ENCODE measurements at regions not wholly inside any gene's neighbourhood (a gene's known extent, or its start where the extent isn't known, plus 50 kb on each side); places are given as distances from the start of the nearest gene placed in this dataset.

DNA sequence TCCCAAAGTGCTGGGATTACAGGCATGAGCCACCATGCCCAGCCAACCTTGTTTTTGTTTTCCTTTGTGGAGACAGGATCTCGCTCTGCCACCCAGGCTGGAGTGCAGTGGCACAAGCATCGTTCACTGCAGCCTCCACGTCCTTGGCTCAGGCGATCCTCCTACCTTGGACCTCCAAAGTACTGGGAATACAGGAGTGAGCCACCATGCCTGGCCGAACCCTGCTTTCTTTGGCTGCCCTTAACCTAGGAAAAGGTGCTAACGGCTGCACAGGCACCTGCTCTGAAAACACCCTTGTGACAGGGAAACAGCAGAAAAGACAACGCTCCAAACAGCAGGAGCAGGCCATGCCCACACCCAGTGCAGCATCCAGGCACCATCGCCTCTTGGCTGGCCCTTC lies 71.9 kb downstream of the OAT start:
- peak in 1 of 2 experiments; percentile 14 for DNase-seq
- Histone ChIP-seq H3K9me3 (no peaks in the 10 kb centered on the region), H3K27me3 (replicated peaks; ENCODE audit: control insufficient read depth, insufficient read depth, low read length) (no peaks in the 10 kb centered on the region; the same call in none of the 2 replicates), H3K36me3 (ENCODE audit: control insufficient read depth, insufficient read depth, low read length) (no peaks in the 10 kb centered on the region), H3K4me1 (no peaks in the 10 kb centered on the region), H3K4me3 (ENCODE audit: low read depth, low read length) (no peak overlapping the region)
- Mint-ChIP-seq H3K4me1 (ENCODE audit: low read depth, unreplicated experiment) (no peaks in the 10 kb centered on the region), H3K27ac (ENCODE audit: unreplicated experiment) (no peak overlapping the region), H3K9me3 (ENCODE audit: unreplicated experiment) (no peaks in the 10 kb centered on the region), H3K4me3 (ENCODE audit: unreplicated experiment) (no peak overlapping the region), H3K36me3 (ENCODE audit: insufficient read depth, unreplicated experiment) (no peaks in the 10 kb centered on the region), H3K27me3 (ENCODE audit: insufficient read depth, unreplicated experiment) (no peaks in the 10 kb centered on the region)
- no TSS peak for BruUV-seq (replicated peaks)
- intact Hi-C loops (cut with micrococcal nuclease; ENCODE audit: unreplicated experiment): no loop called here
- TF ChIP-seq, protein P1, sequence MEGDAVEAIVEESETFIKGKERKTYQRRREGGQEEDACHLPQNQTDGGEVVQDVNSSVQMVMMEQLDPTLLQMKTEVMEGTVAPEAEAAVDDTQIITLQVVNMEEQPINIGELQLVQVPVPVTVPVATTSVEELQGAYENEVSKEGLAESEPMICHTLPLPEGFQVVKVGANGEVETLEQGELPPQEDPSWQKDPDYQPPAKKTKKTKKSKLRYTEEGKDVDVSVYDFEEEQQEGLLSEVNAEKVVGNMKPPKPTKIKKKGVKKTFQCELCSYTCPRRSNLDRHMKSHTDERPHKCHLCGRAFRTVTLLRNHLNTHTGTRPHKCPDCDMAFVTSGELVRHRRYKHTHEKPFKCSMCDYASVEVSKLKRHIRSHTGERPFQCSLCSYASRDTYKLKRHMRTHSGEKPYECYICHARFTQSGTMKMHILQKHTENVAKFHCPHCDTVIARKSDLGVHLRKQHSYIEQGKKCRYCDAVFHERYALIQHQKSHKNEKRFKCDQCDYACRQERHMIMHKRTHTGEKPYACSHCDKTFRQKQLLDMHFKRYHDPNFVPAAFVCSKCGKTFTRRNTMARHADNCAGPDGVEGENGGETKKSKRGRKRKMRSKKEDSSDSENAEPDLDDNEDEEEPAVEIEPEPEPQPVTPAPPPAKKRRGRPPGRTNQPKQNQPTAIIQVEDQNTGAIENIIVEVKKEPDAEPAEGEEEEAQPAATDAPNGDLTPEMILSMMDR (IDR thresholded peaks at IDR 0.05; ENCODE audit: insufficient read depth in 1 of 2, low read depth in 1 of 2, low read length in 1 of 2, severe bottlenecking in 1 of 2, unreplicated experiment in 1 of 2): no peak
- CTCF ChIA-PET: no interaction called here
- POLR2A ChIA-PET: no interaction called here

DNA sequence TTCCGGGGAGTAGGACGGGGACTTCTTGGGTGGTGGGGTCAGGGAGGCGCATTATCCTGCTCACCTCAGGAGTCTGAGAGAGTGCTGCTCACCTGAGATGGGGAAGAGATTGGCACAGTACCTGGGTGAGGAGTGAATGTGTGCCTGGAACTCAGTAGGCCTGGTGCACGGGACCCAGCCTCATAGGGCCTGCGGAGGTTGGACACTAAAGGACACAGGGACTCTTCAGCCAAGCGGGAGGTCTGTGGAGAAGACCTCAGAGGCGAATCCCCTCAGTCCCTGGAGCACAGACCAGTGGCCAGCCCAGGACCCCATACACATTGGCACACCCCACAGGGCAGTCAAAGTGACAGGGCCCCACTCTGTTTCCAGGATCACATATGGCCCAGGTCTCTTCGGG lies 73.2 kb downstream of the OAT start:
- Histone ChIP-seq H3K4me3 (ENCODE audit: low read depth, low read length) (no peak overlapping the region), H3K4me1 (no peaks in the 10 kb centered on the region), H3K36me3 (ENCODE audit: control insufficient read depth, insufficient read depth, low read length) (no peaks in the 10 kb centered on the region), H3K9me3 (no peaks in the 10 kb centered on the region), H3K27me3 (replicated peaks; ENCODE audit: control insufficient read depth, insufficient read depth, low read length) (no peaks in the 10 kb centered on the region; the same call in 1 of the 2 replicates)
- ChIA-PET CTCF (no interaction called here), POLR2A (no interaction called here)
- no peaks in the 10 kb centered on the region for H3K36me3 Mint-ChIP-seq (ENCODE audit: insufficient read depth, unreplicated experiment)
- no peak overlapping the region for H3K27ac Mint-ChIP-seq (ENCODE audit: unreplicated experiment)
- H3K27me3 Mint-ChIP-seq (ENCODE audit: insufficient read depth, unreplicated experiment): no peaks in the 10 kb centered on the region
- DNase-seq: peak in 1 of 2 experiments; percentile 17
- no peaks in the 10 kb centered on the region for H3K9me3 Mint-ChIP-seq (ENCODE audit: unreplicated experiment)
- H3K4me3 Mint-ChIP-seq (ENCODE audit: unreplicated experiment): no peak overlapping the region
- intact Hi-C loops (cut with micrococcal nuclease; ENCODE audit: unreplicated experiment): no loop called here
- TF ChIP-seq, protein P1 (IDR thresholded peaks at IDR 0.05; ENCODE audit: insufficient read depth in 1 of 2, low read depth in 1 of 2, low read length in 1 of 2, severe bottlenecking in 1 of 2, unreplicated experiment in 1 of 2): no peak
- no peaks in the 10 kb centered on the region for H3K4me1 Mint-ChIP-seq (ENCODE audit: low read depth, unreplicated experiment)
- BruUV-seq (replicated peaks): no TSS peak

DNA sequence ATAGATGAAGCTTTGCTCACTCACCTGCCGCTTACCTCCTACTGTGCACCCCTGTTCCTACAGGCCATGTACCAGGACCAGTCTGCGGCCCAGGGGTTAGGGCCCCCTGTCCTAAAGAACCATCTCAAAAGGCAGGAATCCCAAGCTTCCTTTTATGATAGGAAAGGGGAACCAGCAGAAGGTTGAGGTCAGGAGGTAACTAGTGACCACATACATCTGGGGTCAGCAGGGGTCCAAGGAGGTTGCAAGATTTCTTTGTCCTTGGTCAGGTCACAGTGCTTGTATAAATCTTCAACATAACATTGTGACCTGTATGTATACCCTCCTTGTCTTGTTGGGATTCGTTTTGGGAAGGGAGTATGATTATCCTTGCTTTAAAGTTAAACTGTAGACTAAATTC lies 73.8 kb downstream of the OAT start:
- BruUV-seq (replicated peaks): no TSS peak
- no peak overlapping the region for H3K4me3 ChIP-seq (ENCODE audit: low read depth, low read length)
- peak in 1 of 2 experiments; percentile 0 for DNase-seq
- no peaks in the 10 kb centered on the region; the same call in 1 of the 2 replicates for H3K27me3 ChIP-seq (replicated peaks; ENCODE audit: control insufficient read depth, insufficient read depth, low read length)
- no peaks in the 10 kb centered on the region for H3K36me3 ChIP-seq (ENCODE audit: control insufficient read depth, insufficient read depth, low read length)
- no peak overlapping the region for H3K4me3 Mint-ChIP-seq (ENCODE audit: unreplicated experiment)
- H3K36me3 Mint-ChIP-seq (ENCODE audit: insufficient read depth, unreplicated experiment): no peaks in the 10 kb centered on the region
- H3K4me1 Mint-ChIP-seq (ENCODE audit: low read depth, unreplicated experiment): no peaks in the 10 kb centered on the region
- no peaks in the 10 kb centered on the region for H3K27me3 Mint-ChIP-seq (ENCODE audit: insufficient read depth, unreplicated experiment)
- TF ChIP-seq, protein P1 (IDR thresholded peaks at IDR 0.05; ENCODE audit: insufficient read depth in 1 of 2, low read depth in 1 of 2, low read length in 1 of 2, severe bottlenecking in 1 of 2, unreplicated experiment in 1 of 2): no peak
- no peaks in the 10 kb centered on the region for H3K9me3 ChIP-seq
- ChIA-PET CTCF (interaction anchor here (0.6 kb wide), 1 partner anchor 44 kb away, joined by 3 read pairs; no protein-coding TSS in a partner anchor), POLR2A (no interaction called here)
- no peaks in the 10 kb centered on the region for H3K9me3 Mint-ChIP-seq (ENCODE audit: unreplicated experiment)
- no peak overlapping the region for H3K27ac Mint-ChIP-seq (ENCODE audit: unreplicated experiment)
- intact Hi-C loops (cut with micrococcal nuclease; ENCODE audit: unreplicated experiment): no loop called here
- no peaks in the 10 kb centered on the region for H3K4me1 ChIP-seq
